Activated naive CD8-positive, alpha-beta T cell treated with anti-CD3 and anti-CD28 coated beads for 36 hours (primary cell): ENCODE measurements at regions not wholly inside any gene's neighbourhood (a gene's known extent, or its start where the extent isn't known, plus 50 kb on each side); places are given as distances from the start of the nearest gene placed in this dataset.

Experiments used
- DNase-seq: peaks from one replicate; pipeline ENCODE4 v3.0.0; 2021
- H3K27ac Mint-ChIP-seq: one replicate; pipeline ENCODE4 v1.8.0; 2022; ENCODE audit warnings: mild to moderate bottlenecking, moderate library complexity, mixed read lengths
- H3K27me3 Mint-ChIP-seq: one replicate; pipeline ENCODE4 v1.8.0; 2022; ENCODE audit warnings: mild to moderate bottlenecking, mixed read lengths
- H3K36me3 Mint-ChIP-seq: one replicate; pipeline ENCODE4 v1.8.0; 2021; ENCODE audit warnings: mild to moderate bottlenecking, mixed read lengths
- H3K4me1 Mint-ChIP-seq: one replicate; pipeline ENCODE4 v1.8.0; 2021; ENCODE audit warnings: mixed read lengths
- H3K4me3 Mint-ChIP-seq: one replicate; pipeline ENCODE4 v1.8.0; 2022; ENCODE audit warnings: mild to moderate bottlenecking, moderate library complexity, mixed read lengths
- H3K9me3 Mint-ChIP-seq: one replicate; pipeline ENCODE4 v1.8.0; 2022; ENCODE audit warnings: mixed read lengths

DNA sequence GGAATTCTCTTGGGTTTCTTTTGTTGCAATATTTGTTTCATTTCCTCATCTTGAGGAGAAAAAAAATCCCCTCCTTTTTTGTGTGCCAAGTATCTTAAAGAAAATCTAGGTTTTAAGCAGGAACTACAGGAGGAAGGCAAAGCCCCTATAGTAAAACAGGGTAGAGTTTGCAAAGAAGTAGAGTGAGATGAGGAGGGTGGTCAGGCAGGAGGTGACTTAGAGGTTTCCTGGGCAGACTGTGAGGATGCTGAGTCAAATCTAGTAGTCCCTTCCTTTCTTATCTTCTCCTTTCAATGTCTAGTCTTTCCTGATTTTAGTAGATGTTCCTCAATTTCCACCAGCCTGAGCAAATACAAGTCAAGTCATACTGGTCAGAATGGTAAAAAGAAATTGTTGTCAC is 222.5 kb downstream of the PMAIP1 start:
- H3K9me3 Mint-ChIP-seq = no peaks in the 10 kb centered on the region
- DNase-seq = no peak
- no peak overlapping the region for H3K4me3 Mint-ChIP-seq
- H3K36me3 Mint-ChIP-seq = no peaks in the 10 kb centered on the region
- no peak overlapping the region for H3K27ac Mint-ChIP-seq
- no peaks in the 10 kb centered on the region for H3K27me3 Mint-ChIP-seq
- no peaks in the 10 kb centered on the region for H3K4me1 Mint-ChIP-seq

DNA sequence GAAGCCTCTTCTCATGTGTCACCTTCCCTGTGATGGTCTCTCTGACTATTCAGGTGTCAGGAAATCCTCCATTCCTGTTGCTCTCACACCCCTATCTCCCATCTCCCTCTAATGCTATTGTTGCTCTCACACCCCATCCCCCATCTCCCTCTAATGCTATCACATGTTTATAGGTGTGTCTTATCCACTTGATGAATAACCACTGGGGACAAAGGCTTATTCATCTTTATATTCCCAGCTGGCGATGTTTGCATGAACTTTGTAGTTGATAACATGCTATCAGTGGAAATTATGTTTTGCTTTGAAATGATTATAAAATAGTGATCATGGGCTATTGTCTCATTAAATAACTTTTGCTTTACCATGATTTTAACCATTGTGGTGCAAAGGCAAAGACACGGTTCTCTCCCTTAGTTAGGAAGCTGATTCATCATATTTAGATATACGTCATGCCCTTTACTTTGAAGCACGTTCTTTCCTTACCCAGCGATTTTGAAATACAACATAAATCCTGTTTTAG is 220.5 kb downstream of the PMAIP1 start:
- H3K27me3 Mint-ChIP-seq = no peaks in the 10 kb centered on the region
- H3K4me3 Mint-ChIP-seq = no peak overlapping the region
- no peaks in the 10 kb centered on the region for H3K36me3 Mint-ChIP-seq
- no peaks in the 10 kb centered on the region for H3K9me3 Mint-ChIP-seq
- DNase-seq = no peak
- no peak overlapping the region for H3K27ac Mint-ChIP-seq
- no peaks in the 10 kb centered on the region for H3K4me1 Mint-ChIP-seq

DNA sequence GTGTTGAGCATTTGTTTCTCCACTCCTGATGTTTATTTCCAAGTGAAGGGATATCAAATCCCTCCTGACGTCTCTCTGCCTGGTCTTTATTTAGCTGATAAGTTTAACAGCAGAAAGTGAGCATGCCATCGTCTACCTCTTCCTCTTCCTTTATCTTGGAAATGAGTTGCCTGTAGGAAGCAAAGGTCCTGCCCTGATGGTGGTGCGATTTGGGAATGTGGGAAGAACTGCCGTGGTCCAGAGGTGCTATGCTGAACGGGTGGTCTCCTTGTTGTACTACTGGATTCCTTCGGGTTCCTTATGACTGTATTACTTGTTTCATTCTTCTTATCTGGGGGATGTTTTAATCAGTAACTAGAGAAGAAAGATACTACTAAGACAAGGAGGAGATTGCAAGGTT is 217.5 kb downstream of the PMAIP1 start:
- Mint-ChIP-seq H3K27ac (no peak overlapping the region), H3K36me3 (no peaks in the 10 kb centered on the region), H3K9me3 (no peaks in the 10 kb centered on the region), H3K4me3 (no peak overlapping the region), H3K27me3 (no peaks in the 10 kb centered on the region), H3K4me1 (no peaks in the 10 kb centered on the region)
- no peak for DNase-seq

DNA sequence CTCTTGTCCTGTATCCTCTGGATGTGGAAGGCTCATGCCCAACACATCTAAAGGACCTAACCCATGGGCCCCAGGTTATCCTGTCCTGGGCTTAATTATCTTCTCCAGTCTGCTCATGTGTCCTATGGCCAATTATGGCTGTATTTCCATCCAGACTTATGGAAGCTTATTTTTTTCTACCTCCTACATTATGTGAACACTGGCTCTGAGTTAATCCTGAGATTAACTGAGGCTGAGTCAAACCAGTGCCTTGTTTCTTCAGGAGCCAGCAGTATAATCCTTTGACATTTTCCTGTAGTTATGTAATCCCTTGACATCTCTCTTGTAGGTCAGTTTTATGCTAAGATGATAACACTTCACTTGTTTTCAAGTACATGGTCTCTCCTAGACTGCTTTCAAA is 213.6 kb downstream of the PMAIP1 start:
- no peak for DNase-seq
- no peaks in the 10 kb centered on the region for H3K36me3 Mint-ChIP-seq
- H3K4me3 Mint-ChIP-seq = no peak overlapping the region
- no peaks in the 10 kb centered on the region for H3K27me3 Mint-ChIP-seq
- no peak overlapping the region for H3K27ac Mint-ChIP-seq
- H3K4me1 Mint-ChIP-seq = no peaks in the 10 kb centered on the region
- H3K9me3 Mint-ChIP-seq = no peaks in the 10 kb centered on the region

DNA sequence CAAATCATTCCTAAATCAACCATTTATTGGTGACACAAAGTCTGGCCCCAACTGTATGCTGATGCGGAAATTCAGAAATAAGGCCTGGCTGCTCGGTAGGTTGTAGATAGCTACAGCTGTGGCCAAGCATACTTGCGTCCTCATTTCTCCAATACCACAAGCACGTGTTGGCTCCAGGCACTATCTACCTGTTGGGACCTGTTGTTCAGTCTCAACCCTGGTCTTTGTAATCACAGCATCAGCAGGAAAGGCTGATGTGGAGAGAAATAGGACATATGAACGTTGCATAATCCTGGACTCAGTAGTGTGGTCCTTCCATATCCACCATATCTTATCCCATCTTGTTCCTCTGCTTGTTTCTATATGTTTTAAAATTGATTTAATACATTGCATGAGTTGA is 212.6 kb downstream of the PMAIP1 start:
- DNase-seq = no peak
- Mint-ChIP-seq H3K27me3 (no peaks in the 10 kb centered on the region), H3K4me3 (no peak overlapping the region), H3K9me3 (no peaks in the 10 kb centered on the region), H3K36me3 (no peaks in the 10 kb centered on the region), H3K4me1 (no peaks in the 10 kb centered on the region), H3K27ac (no peak overlapping the region)

DNA sequence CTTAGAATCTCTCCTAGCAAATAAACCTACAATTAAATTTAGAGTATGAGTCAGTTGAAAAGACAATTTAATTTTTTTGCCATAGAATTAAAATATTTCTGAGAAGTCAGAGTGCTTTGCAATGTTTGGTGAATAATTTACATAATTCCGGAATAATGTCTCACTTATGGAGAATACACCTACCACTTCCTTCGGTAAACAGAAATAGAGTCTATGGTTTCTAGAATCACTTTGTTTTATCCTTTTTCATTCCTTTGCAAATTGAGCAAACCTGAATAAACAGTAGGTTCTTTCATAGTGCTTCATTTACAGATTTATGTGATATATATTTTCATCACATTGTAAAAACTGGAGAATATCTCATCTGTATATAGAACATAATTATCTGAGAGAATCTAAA is 211.7 kb downstream of the PMAIP1 start:
- H3K27ac Mint-ChIP-seq = no peak overlapping the region
- no peak for DNase-seq
- H3K9me3 Mint-ChIP-seq = no peaks in the 10 kb centered on the region
- no peaks in the 10 kb centered on the region for H3K4me1 Mint-ChIP-seq
- no peak overlapping the region for H3K4me3 Mint-ChIP-seq
- H3K27me3 Mint-ChIP-seq = no peaks in the 10 kb centered on the region
- H3K36me3 Mint-ChIP-seq = no peaks in the 10 kb centered on the region

DNA sequence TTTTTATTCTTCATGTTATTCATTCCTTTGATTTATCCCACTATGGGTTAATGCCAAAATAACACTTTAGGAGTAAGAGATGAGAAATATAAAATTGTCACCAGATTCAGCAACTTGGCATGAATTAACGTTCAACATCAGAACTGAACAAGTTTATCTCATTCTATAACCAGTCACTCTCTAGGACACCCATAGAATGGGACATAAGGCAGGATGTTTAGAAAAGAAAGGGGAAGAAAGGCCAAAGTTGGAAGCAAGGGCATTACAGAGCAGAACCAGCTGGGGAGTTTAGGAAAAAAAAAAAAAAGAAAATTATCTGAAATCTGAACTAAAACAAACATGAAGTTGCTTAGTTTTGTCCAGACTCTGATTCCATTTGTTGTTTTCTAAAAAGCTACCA is 211.0 kb downstream of the PMAIP1 start:
- peaks cover 1% of the 10 kb centered on the region for H3K9me3 Mint-ChIP-seq
- H3K27me3 Mint-ChIP-seq = no peaks in the 10 kb centered on the region
- H3K4me1 Mint-ChIP-seq = no peaks in the 10 kb centered on the region
- H3K4me3 Mint-ChIP-seq = no peak overlapping the region
- no peak overlapping the region for H3K27ac Mint-ChIP-seq
- no peak for DNase-seq
- no peaks in the 10 kb centered on the region for H3K36me3 Mint-ChIP-seq

DNA sequence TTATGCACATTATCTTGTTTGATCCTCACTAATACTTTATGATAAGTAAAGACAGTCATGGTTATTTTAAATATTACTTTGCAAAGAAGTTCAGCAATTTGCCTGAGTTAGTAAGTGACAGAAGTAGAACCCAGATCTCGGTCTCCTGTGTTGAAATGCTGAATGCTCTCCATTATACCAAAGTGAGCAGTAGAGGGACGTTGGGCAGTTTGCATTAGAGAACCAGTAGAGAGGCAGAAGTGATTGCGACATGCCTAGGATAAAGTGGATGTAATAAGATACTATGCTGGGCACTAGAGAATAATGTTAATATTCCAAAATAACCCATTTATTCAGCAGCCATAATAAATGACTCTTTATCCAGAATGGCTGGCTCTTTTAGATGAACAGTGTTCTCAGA is 201.0 kb downstream of the PMAIP1 start:
- Mint-ChIP-seq H3K4me3 (no peak overlapping the region), H3K27me3 (no peaks in the 10 kb centered on the region), H3K4me1 (no peaks in the 10 kb centered on the region), H3K36me3 (no peaks in the 10 kb centered on the region), H3K27ac (no peak overlapping the region), H3K9me3 (no peaks in the 10 kb centered on the region)
- no peak for DNase-seq

DNA sequence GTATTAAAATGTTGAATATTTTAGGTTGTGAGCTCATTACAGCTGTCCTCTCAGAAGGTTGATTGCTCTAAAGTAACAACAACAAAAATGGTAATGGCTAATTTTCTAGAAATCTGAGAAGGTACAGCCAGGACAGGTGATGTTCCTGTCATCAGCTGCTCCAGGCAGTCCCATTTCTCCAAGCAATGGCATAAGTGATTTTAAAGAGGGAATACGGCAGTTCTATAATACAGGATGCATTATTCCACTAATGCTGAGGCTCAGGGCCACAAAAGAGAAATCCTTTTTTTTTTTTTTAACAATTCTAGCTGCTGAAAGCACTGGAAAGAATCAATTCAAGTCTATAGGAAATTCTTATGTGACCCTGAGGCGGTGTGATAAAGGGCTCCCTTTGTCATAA is 199.9 kb downstream of the PMAIP1 start:
- Mint-ChIP-seq H3K4me1 (no peaks in the 10 kb centered on the region), H3K4me3 (no peak overlapping the region), H3K27me3 (no peaks in the 10 kb centered on the region), H3K36me3 (no peaks in the 10 kb centered on the region), H3K9me3 (no peaks in the 10 kb centered on the region), H3K27ac (no peak overlapping the region)
- DNase-seq = no peak

DNA sequence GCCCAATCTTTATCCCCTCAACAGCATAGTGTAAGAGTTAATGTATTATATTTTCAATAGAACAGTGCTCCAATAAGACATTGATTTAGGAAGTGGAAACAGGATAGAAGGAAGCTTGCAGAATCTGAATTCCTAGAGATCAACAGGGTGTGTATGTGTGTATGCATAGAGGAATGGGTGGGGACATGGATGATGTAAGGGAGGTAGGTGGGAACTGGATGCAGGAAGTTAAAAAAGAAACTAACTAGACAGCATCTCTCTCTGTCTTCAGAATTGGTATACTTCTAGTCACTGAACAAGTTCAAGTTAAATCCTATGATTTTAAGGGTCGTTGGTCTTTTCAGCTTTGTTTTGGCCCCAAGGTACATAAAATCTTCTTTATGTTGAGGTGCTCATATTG is 196.6 kb downstream of the PMAIP1 start:
- Mint-ChIP-seq H3K27ac (no peak overlapping the region), H3K27me3 (no peaks in the 10 kb centered on the region), H3K9me3 (peaks cover 4% of the 10 kb centered on the region), H3K4me1 (no peaks in the 10 kb centered on the region), H3K36me3 (no peaks in the 10 kb centered on the region), H3K4me3 (no peak overlapping the region)
- no peak for DNase-seq

DNA sequence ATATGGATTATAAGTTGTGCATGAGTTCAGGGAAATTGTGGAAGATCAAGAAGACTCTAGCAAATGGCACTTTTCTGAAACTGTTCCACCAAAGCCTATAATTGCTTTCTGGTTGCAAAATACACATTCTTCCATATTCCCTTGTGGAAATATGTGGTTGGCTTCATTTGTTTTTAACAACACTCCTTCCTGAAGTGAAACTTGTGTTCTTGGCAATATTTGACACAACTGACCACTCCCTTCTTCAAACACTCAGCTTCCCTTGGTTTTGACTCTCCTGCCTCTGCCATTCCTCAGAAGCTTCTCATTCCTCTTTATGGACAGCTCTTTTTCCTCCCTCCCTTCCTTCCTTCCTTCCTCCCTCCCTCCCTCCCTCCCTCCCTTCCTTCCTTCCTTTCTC is 192.3 kb downstream of the PMAIP1 start:
- Mint-ChIP-seq H3K27me3 (no peaks in the 10 kb centered on the region), H3K4me1 (no peaks in the 10 kb centered on the region), H3K4me3 (no peak overlapping the region), H3K36me3 (no peaks in the 10 kb centered on the region), H3K27ac (no peak overlapping the region), H3K9me3 (peaks cover 4% of the 10 kb centered on the region)
- DNase-seq = no peak

DNA sequence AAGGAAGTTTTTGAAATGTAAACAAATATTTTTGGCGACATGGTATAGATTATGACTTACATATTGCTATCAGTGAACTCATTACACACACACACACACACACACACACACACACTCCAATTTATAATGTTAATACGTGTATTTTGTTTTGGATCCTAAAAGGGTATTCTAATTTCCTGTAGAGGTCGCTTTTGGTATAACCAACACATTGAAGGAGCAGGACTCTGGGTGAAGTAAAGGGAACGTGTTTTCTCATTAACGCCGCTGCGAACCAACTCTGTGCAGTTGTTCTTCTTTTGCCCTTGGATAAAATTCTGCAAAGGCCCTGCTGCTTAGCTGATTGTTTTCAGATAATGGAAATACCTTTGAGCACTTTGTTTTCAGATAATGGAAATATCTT is 190.4 kb downstream of the PMAIP1 start:
- Mint-ChIP-seq H3K27me3 (no peaks in the 10 kb centered on the region), H3K27ac (no peak overlapping the region), H3K4me1 (no peaks in the 10 kb centered on the region), H3K36me3 (no peaks in the 10 kb centered on the region), H3K4me3 (no peak overlapping the region), H3K9me3 (peaks cover 4% of the 10 kb centered on the region)
- DNase-seq = no peak

DNA sequence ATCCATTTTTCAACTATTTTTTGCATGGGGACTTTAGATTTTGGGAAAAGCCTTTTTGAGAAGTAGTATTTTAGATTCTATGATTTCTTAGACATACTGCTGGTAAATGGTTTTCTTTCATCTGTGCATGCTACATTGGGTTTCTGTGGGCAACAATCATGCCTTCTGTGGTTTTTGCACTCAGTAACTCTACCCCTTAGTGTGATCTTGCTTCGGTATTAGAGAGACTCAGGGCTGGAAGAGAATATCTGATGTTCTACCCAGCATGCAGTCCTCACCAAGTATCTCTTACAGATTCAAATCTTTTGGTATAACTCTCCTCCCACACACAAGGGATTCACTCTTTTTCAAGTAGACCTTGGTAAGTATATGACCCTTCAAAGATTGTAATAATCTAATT is 183.0 kb downstream of the PMAIP1 start:
- no peaks in the 10 kb centered on the region for H3K36me3 Mint-ChIP-seq
- no peaks in the 10 kb centered on the region for H3K9me3 Mint-ChIP-seq
- no peaks in the 10 kb centered on the region for H3K4me1 Mint-ChIP-seq
- H3K27ac Mint-ChIP-seq = no peak overlapping the region
- H3K4me3 Mint-ChIP-seq = no peak overlapping the region
- no peak for DNase-seq
- no peaks in the 10 kb centered on the region for H3K27me3 Mint-ChIP-seq

DNA sequence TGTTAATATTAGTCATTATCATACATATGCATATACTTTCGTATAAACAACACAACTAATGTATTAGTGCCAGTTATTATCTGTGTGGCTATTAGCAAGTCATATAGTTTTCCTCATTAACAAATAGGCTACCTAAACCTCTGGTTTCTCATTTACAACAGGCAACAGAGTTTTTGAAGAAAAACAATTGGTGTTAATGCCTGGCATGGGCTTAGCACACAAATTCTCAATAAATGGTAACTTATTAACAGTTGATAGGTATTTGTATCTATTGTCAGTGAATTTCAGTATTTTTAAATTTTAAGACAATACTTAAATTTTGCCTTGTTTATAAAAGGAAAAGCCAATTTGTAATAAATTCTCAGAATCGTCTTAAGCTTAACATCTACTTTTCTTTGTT is 182.5 kb downstream of the PMAIP1 start:
- H3K27ac Mint-ChIP-seq = no peak overlapping the region
- H3K4me3 Mint-ChIP-seq = no peak overlapping the region
- H3K27me3 Mint-ChIP-seq = no peaks in the 10 kb centered on the region
- no peaks in the 10 kb centered on the region for H3K36me3 Mint-ChIP-seq
- no peaks in the 10 kb centered on the region for H3K4me1 Mint-ChIP-seq
- H3K9me3 Mint-ChIP-seq = peaks cover under 1% of the 10 kb centered on the region
- DNase-seq = no peak

DNA sequence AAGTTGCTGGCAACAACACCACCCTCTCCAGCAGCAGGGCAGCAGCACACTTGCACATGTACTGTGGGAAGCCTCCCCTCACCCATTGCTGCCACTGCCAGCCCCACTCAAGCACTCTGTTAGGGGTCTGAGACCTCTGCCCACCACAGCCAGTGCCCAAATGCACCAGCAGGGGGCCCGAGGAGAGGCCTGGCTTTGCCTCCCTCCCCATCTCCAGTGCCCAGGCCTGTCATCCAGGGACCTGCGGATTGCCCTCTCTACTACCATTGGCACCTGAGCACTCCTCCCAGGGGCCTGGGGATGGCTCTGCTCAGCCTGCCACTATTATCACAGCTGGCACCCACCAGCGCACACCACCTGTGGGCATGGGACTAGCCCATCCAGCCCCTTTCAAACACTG is 175.7 kb downstream of the PMAIP1 start:
- Mint-ChIP-seq H3K9me3 (peaks cover 3% of the 10 kb centered on the region), H3K4me3 (no peak overlapping the region), H3K27ac (no peak overlapping the region), H3K36me3 (no peaks in the 10 kb centered on the region), H3K4me1 (no peaks in the 10 kb centered on the region), H3K27me3 (no peaks in the 10 kb centered on the region)
- DNase-seq = no peak

DNA sequence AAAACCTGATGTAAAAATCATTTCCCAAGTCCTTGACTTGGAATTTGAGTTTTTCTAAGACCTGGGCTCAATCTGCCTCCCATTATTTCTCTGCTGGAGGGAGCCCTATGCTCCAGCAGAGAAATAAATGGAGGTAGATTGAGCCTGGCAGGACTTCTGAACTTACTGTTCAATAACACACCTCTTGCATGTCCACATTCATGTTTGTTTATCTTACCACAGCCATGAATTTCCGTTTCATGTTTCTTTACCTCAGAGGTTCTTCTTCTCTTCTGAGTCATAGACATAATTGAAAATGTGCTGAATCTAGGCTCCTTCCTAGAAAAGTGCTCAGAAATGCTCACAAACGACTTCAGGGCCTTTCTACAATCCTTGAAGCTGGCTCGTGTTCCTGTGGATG is 170.8 kb downstream of the PMAIP1 start:
- Mint-ChIP-seq H3K36me3 (no peaks in the 10 kb centered on the region), H3K4me1 (no peaks in the 10 kb centered on the region), H3K4me3 (no peak overlapping the region), H3K27ac (no peak overlapping the region), H3K27me3 (no peaks in the 10 kb centered on the region), H3K9me3 (no peaks in the 10 kb centered on the region)
- no peak for DNase-seq

DNA sequence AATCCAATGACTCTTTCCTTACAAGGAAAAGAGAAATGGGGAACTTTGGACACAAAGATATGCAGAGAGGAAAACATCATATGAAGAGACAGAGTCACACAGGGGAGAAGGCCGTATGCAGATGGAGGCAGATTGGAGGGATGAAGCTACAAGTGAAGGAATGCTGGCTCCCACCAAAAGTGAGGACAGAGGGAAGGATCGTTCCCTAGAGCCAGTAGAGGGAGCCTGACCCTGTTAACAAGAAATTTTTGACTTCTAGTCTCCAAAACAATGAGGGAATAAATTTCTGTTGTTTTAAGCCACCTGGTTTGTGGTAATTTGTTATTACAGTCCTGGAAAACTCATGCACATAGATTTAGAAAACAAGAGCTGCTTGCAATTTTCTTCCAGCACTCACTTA is 169.3 kb downstream of the PMAIP1 start:
- Mint-ChIP-seq H3K27me3 (no peaks in the 10 kb centered on the region), H3K4me3 (no peak overlapping the region), H3K36me3 (no peaks in the 10 kb centered on the region), H3K27ac (no peak overlapping the region), H3K4me1 (no peaks in the 10 kb centered on the region), H3K9me3 (no peaks in the 10 kb centered on the region)
- no peak for DNase-seq
